Stomach (tissue), 4 donors: ENCODE measurements at regions not wholly inside any gene's neighbourhood (a gene's known extent, or its start where the extent isn't known, plus 50 kb on each side); places are given as distances from the start of the nearest gene placed in this dataset.

ENCODE experiments used
- EP300 ChIP-seq: sonication (generic); formaldehyde crosslinking; IDR thresholded peaks from one replicate; pipeline ENCODE4 v1.6.1; 2017; ENCODE audit warnings: antibody characterized with exemption
- POLR2A ChIP-seq, 4 donors: fragments of 450-650 bp; IDR thresholded peaks; one replicate each; pipeline ENCODE4 v1.6.1; 2016; ENCODE audit warnings: antibody characterized with exemption in 4 of 4, control low read depth in 2 of 4, mild to moderate bottlenecking in 1 of 4, moderate library complexity in 1 of 4
- TF ChIP-seq, protein P1 (sequence below), 7 experiments: fragments of 450-650 bp in 4 of 7; fragments of 200-600 bp in 3 of 7; sonication (generic) in 3 of 7; IDR thresholded peaks; one replicate each; pipeline ENCODE4 v1.5.1; 2016 to 2019; ENCODE audit warnings: antibody characterized with exemption in 7 of 7, control low read depth in 2 of 7, mild to moderate bottlenecking in 1 of 7

DNA sequence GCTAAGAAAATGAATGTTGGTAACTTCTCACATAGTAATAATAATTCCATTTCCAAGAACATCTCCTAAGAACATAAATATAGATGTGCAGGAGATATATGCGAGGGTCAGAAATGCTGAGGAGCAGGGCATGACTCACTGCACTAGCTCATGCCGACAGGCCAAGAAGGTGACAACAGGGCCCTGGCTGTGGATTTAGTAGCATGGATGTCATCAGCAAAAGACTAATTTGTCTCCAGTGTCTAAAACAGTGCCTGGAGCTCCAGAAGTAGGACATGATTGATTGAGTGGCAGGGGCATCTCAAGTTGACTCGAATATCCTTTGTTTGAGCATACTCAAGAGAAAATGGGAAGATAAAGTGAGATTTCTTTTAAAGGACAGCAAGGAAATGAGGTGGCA is 207.0 kb upstream of the FOXA2 start:
- no peak for TF ChIP-seq EP300
- TF ChIP-seq, protein P1, sequence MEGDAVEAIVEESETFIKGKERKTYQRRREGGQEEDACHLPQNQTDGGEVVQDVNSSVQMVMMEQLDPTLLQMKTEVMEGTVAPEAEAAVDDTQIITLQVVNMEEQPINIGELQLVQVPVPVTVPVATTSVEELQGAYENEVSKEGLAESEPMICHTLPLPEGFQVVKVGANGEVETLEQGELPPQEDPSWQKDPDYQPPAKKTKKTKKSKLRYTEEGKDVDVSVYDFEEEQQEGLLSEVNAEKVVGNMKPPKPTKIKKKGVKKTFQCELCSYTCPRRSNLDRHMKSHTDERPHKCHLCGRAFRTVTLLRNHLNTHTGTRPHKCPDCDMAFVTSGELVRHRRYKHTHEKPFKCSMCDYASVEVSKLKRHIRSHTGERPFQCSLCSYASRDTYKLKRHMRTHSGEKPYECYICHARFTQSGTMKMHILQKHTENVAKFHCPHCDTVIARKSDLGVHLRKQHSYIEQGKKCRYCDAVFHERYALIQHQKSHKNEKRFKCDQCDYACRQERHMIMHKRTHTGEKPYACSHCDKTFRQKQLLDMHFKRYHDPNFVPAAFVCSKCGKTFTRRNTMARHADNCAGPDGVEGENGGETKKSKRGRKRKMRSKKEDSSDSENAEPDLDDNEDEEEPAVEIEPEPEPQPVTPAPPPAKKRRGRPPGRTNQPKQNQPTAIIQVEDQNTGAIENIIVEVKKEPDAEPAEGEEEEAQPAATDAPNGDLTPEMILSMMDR (IDR thresholded peaks at IDR 0.05), result no peak
- no peak for TF ChIP-seq POLR2A (IDR thresholded peaks at IDR 0.05)
